HCT116 (cell line): ENCODE measurements at regions not wholly inside any gene's neighbourhood (a gene's known extent, or its start where the extent isn't known, plus 50 kb on each side); places are given as distances from the start of the nearest gene placed in this dataset.

Experiments used
- ATAC-seq: fragments of 200-7000 bp; cut with Tn5 transposase; 2 replicates; pipeline ENCODE4 v1.9.1; 2020; ENCODE audit warnings: mild to moderate bottlenecking, moderate library complexity
- BruUV-seq: library from RNA; stranded (reverse); fragments of 400-500 nt; replicated peaks from 2 replicates; lab custom pipeline; 2021; lab: Mats Ljungman, UMichigan
- CTCF ChIA-PET: fragments of 300-600 bp; sonication (Branson Sonifier 250); formaldehyde crosslinking; loops from one replicate; lab custom pipeline; 2021; ENCODE audit warnings: antibody characterized with exemption; lab: Charles Lee
- POLR2A ChIA-PET: fragments of 300-600, 350-600 bp; sonication (Branson Sonifier 250); formaldehyde crosslinking; loops from one replicate; lab custom pipeline; 2021; ENCODE audit warnings: antibody characterized with exemption; lab: Charles Lee
- RAD21 ChIA-PET, 2 experiments: fragments of 300-600 bp; sonication (Branson Sonifier 250); formaldehyde crosslinking; loops; one replicate each; lab custom pipeline; 2023; ENCODE audit warnings: low total read pairs in 2 of 2; ENCODE audit not compliant: uncharacterized antibody in 2 of 2, unreplicated experiment in 2 of 2, low non-redundant PET in 1 of 2; lab: Charles Lee
- DNase-seq: peaks from one replicate; pipeline ENCODE4 v3.0.0-alpha.2; 2010; ENCODE audit warnings: low read depth, low spot score
- H2AFZ ChIP-seq: fragments of 200-600 bp; shearing (Covaris generic), sonication (generic); 2 replicates; pipeline ENCODE4 v1.6.1; 2017; ENCODE audit warnings: low read depth, mixed run types, mixed read lengths, antibody characterized with exemption, low read length; ENCODE audit not compliant: poor library complexity, severe bottlenecking
- H3K27ac ChIP-seq: 2 replicates; pipeline ENCODE4 v1.5.1; 2012; ENCODE audit warnings: low read depth, low read length
- H3K27me3 ChIP-seq: fragments of 200-600 bp; sonication (generic); 2 replicates; pipeline ENCODE4 v1.6.1; 2016; ENCODE audit warnings: mixed run types, low read length, mixed read lengths; ENCODE audit not compliant: insufficient read depth
- H3K36me3 ChIP-seq, 2 experiments: fragments of 200-500 bp in 1 of 2; fragments of 200-600 bp in 1 of 2; sonication (Bioruptor generic) in 1 of 2; sonication (generic) in 1 of 2; 2 replicates each; pipeline versions ENCODE4 v1.5.1 to v1.6.1; 2014 to 2016; ENCODE audit warnings: low read length in 2 of 2, inconsistent platforms in 1 of 2, mixed read lengths in 1 of 2, mixed run types in 1 of 2; ENCODE audit not compliant: insufficient read depth in 2 of 2, control insufficient read depth in 1 of 2
- H3K4me1 ChIP-seq, 2 experiments: fragments of 200-600 bp in 1 of 2; sonication (generic) in 1 of 2; 2 replicates each; pipeline versions ENCODE4 v1.5.1 to v1.6.1; 2012 to 2017; ENCODE audit warnings: low read length in 2 of 2, inconsistent platforms in 1 of 2, mild to moderate bottlenecking in 1 of 2, mixed read lengths in 1 of 2, mixed run types in 1 of 2, moderate library complexity in 1 of 2; ENCODE audit not compliant: insufficient read depth in 2 of 2, control insufficient read depth in 1 of 2
- H3K4me2 ChIP-seq: fragments of 200-600 bp; sonication (generic); 2 replicates; pipeline ENCODE4 v1.6.1; 2017; ENCODE audit warnings: mixed run types, low read length, mixed read lengths
- H3K4me3 ChIP-seq, 2 experiments: fragments of 200-600 bp in 1 of 2; sonication (generic) in 1 of 2; replicated peaks in 1 of 2; 2 replicates each; pipeline ENCODE4 v1.5.1; 2011 to 2016; ENCODE audit warnings: low read length in 2 of 2, control low read depth in 1 of 2, low read depth in 1 of 2, mild to moderate bottlenecking in 1 of 2, mixed read lengths in 1 of 2, mixed run types in 1 of 2
- H3K79me2 ChIP-seq: fragments of 200-600 bp; sonication (generic); 2 replicates; pipeline ENCODE4 v1.6.1; 2017; ENCODE audit warnings: mild to moderate bottlenecking, mixed run types, low read length, moderate library complexity, mixed read lengths; ENCODE audit not compliant: insufficient read depth
- H3K9ac ChIP-seq: fragments of 200-600 bp; sonication (generic); 2 replicates; pipeline ENCODE4 v1.6.1; 2016; ENCODE audit warnings: low read length, mixed read lengths
- H3K9me2 ChIP-seq: fragments of 200-600 bp; sonication (generic), shearing (Covaris generic); 2 replicates; pipeline ENCODE4 v1.6.1; 2017; ENCODE audit warnings: mixed run types, mild to moderate bottlenecking, moderate library complexity; ENCODE audit not compliant: insufficient read depth
- H3K9me3 ChIP-seq, 2 experiments: fragments of 200-500 bp in 1 of 2; fragments of 200-600 bp in 1 of 2; sonication (Bioruptor generic) in 1 of 2; sonication (generic) in 1 of 2; 2 replicates each; pipeline ENCODE4 v1.6.1; 2014 to 2017; ENCODE audit warnings: low read length in 2 of 2, mixed read lengths in 2 of 2, inconsistent platforms in 1 of 2, low read depth in 1 of 2, mild to moderate bottlenecking in 1 of 2, mixed run types in 1 of 2, moderate library complexity in 1 of 2; ENCODE audit not compliant: control insufficient read depth in 1 of 2, insufficient read depth in 1 of 2
- H4K20me1 ChIP-seq: fragments of 200-600 bp; sonication (generic), shearing (Covaris generic); 2 replicates; pipeline ENCODE4 v1.6.1; 2017; ENCODE audit warnings: mixed run types, mild to moderate bottlenecking, moderate library complexity; ENCODE audit not compliant: insufficient read depth
- ATF3 ChIP-seq: IDR thresholded peaks from 2 replicates; pipeline ENCODE4 v1.6.1; 2012
- CTCF ChIP-seq, 3 experiments: fragments of 200-600 bp in 1 of 3; sonication (generic) in 1 of 3; IDR thresholded peaks in 2 of 3; conservative IDR thresholded peaks in 1 of 3; 2 replicates each; pipeline ENCODE4 v1.5.1; 2012 to 2017; ENCODE audit warnings: low read depth in 2 of 3, low read length in 2 of 3, antibody characterized with exemption in 1 of 3, borderline replicate concordance in 1 of 3, control low read depth in 1 of 3, mild to moderate bottlenecking in 1 of 3, mixed read lengths in 1 of 3, mixed run types in 1 of 3, moderate library complexity in 1 of 3; ENCODE audit not compliant: insufficient read depth in 1 of 3
- EGR1 ChIP-seq: IDR thresholded peaks from 2 replicates; pipeline ENCODE4 v1.6.1; 2012; ENCODE audit warnings: low read depth
- ELF1 ChIP-seq: IDR thresholded peaks from 2 replicates; pipeline ENCODE4 v1.6.1; 2012; ENCODE audit warnings: low read depth, borderline replicate concordance
- EZH2 ChIP-seq: fragments of 200-600 bp; sonication (generic); IDR thresholded peaks from 2 replicates; pipeline ENCODE4 v1.6.1; 2017; ENCODE audit warnings: antibody characterized with exemption, mixed run types
- FOSL1 ChIP-seq: IDR thresholded peaks from 2 replicates; pipeline ENCODE4 v1.6.1; 2012; ENCODE audit warnings: low read depth
- JUND ChIP-seq: IDR thresholded peaks from 2 replicates; pipeline ENCODE4 v1.6.1; 2012
- MAX ChIP-seq: IDR thresholded peaks from 2 replicates; pipeline ENCODE4 v1.6.1; 2012
- POLR2A ChIP-seq: IDR thresholded peaks from 2 replicates; pipeline ENCODE4 v1.7.0; 2011; ENCODE audit warnings: borderline replicate concordance; ENCODE audit not compliant: insufficient read depth, insufficient read length; ENCODE audit errors: extremely low read depth
- RAD21 ChIP-seq: IDR thresholded peaks from 2 replicates; pipeline ENCODE4 v1.6.1; 2012; ENCODE audit warnings: low read depth, mild to moderate bottlenecking
- REST ChIP-seq: IDR thresholded peaks from 2 replicates; pipeline ENCODE4 v1.6.1; 2012; ENCODE audit warnings: low read depth
- SIN3A ChIP-seq: IDR thresholded peaks from 2 replicates; pipeline ENCODE4 v1.6.1; 2012; ENCODE audit warnings: low read depth
- SP1 ChIP-seq: IDR thresholded peaks from 2 replicates; pipeline ENCODE4 v1.6.1; 2012; ENCODE audit warnings: low read depth
- SRF ChIP-seq: IDR thresholded peaks from 2 replicates; pipeline ENCODE4 v1.6.1; 2012; ENCODE audit warnings: low read depth
- TCF7L2 ChIP-seq: IDR thresholded peaks from 2 replicates; pipeline ENCODE4 v1.7.0; 2011; ENCODE audit warnings: borderline replicate concordance, inconsistent platforms; ENCODE audit not compliant: insufficient read depth, insufficient read length; ENCODE audit errors: extremely low read depth
- YY1 ChIP-seq: IDR thresholded peaks from 2 replicates; pipeline ENCODE4 v1.6.1; 2011; ENCODE audit warnings: low read length, low read depth, moderate library complexity, mild to moderate bottlenecking; ENCODE audit not compliant: insufficient replicate concordance; ENCODE audit errors: extremely low read depth
- ZBTB33 ChIP-seq: IDR thresholded peaks from 2 replicates; pipeline ENCODE4 v1.6.1; 2011; ENCODE audit warnings: mild to moderate bottlenecking, low read length, moderate library complexity; ENCODE audit not compliant: insufficient replicate concordance; ENCODE audit errors: extremely low read depth
- intact Hi-C: fragments of 100-400 bp; cut with micrococcal nuclease; formaldehyde crosslinking; loops from 2 replicates; pipeline ENCODE4 v1.10.0; 2022

- no peak for DNase-seq
- Histone ChIP-seq H3K9me2 (no peaks in the 10 kb centered on the region), H3K36me3 (no peaks in the 10 kb centered on the region), H3K4me1 (0 out of 4 replicates have a peak, but pooled peaks cover 0 to 6% of the 10 kb centered on the region in 2 experiments), H3K79me2 (no peaks in the 10 kb centered on the region), H3K27me3 (peaks cover 37% of the 10 kb centered on the region), H3K27ac (no peak overlapping the region), H2AFZ (no peak overlapping the region), H3K9me3 (no peaks in the 10 kb centered on the region), H3K9ac (no peak overlapping the region), H3K4me2 (no peak overlapping the region), H3K4me3 (no peak overlapping the region), H4K20me1 (no peaks in the 10 kb centered on the region)
- ChIA-PET CTCF (no interaction called here), RAD21 (no interaction called here), POLR2A (no interaction called here)
- no peak for TF ChIP-seq FOSL1
- TF ChIP-seq ZBTB33 = no peak
- TF ChIP-seq ATF3 = no peak
- no peak for TF ChIP-seq JUND
- no peak for TF ChIP-seq SRF
- TF ChIP-seq SP1 = no peak
- TF ChIP-seq EZH2 = no peak
- no peak for TF ChIP-seq REST
- TF ChIP-seq YY1 = no peak
- no peak for TF ChIP-seq SIN3A
- no peak for TF ChIP-seq POLR2A
- TF ChIP-seq TCF7L2 = no peak
- no peak for TF ChIP-seq EGR1
- TF ChIP-seq MAX = no peak
- no peak for TF ChIP-seq CTCF (IDR thresholded peaks at IDR 0.05 in 2 of 3, conservative IDR thresholded peaks at IDR 0.05 in 1 of 3; ENCODE audit: borderline replicate concordance in 1 of 3, insufficient read depth in 1 of 3, low read depth in 2 of 3, low read length in 2 of 3)
- no peak for TF ChIP-seq RAD21
- no peak for TF ChIP-seq ELF1
- intact Hi-C loops = no loop called here
- BruUV-seq = no TSS peak
- no peak for ATAC-seq
These were observed 344.0 kb downstream of the TNS1 start for GRCh38 chr2:217658806-217659205.
